ENCODE measurements at regions not wholly inside any gene's neighbourhood (a gene's known extent, or its start where the extent isn't known, plus 50 kb on each side); places are given as distances from the start of the nearest gene placed in this dataset.

GRCh38 chr16:61042737-61043136 lies 993.5 kb downstream of the CDH8 start:
- no peak for DNase-seq
- WGBS, 3 donors = 29 to 33% (median 31%) methylated on average over 3 of the region's 3 CpGs
- H3K27me3 ChIP-seq = no peaks in the 10 kb centered on the region
- no peak overlapping the region for H3K27ac ChIP-seq
- H3K4me1 ChIP-seq (ENCODE audit: insufficient read depth) = no peaks in the 10 kb centered on the region
- no peaks in the 10 kb centered on the region for H3K9me3 ChIP-seq
- no peak for TF ChIP-seq CTCF (IDR thresholded peaks at IDR 0.05)
- no peak for TF ChIP-seq POLR2A (IDR thresholded peaks at IDR 0.05)
- TF ChIP-seq EP300 (IDR thresholded peaks at IDR 0.05) = no peak
- no peaks in the 10 kb centered on the region for H3K36me3 ChIP-seq
- intact Hi-C loops (cut with DNase I) = no loop called here
- H3K4me3 ChIP-seq = no peak overlapping the region

- Histone ChIP-seq H3K27me3 (no peaks in the 10 kb centered on the region), H3K4me3 (no peak overlapping the region), H3K4me1 (ENCODE audit: insufficient read depth) (no peaks in the 10 kb centered on the region), H3K36me3 (no peaks in the 10 kb centered on the region), H3K27ac (no peak overlapping the region), H3K9me3 (no peaks in the 10 kb centered on the region)
- 90 to 97% (median 93%) methylated on average over 8 of the region's 8 CpGs for WGBS, 3 donors
- no peak for DNase-seq
- intact Hi-C loops (cut with DNase I) = no loop called here
- TF ChIP-seq CTCF (IDR thresholded peaks at IDR 0.05) (no peak), POLR2A (IDR thresholded peaks at IDR 0.05) (no peak), EP300 (IDR thresholded peaks at IDR 0.05) (no peak)
Observed at GRCh38 chr16:61030616-61031015, 1005.6 kb downstream of the CDH8 start.

GRCh38 chr16:61024180-61024900 lies 1011.9 kb downstream of the CDH8 start:
- no peak overlapping the region for H3K4me3 ChIP-seq
- H3K36me3 ChIP-seq = no peaks in the 10 kb centered on the region
- H3K4me1 ChIP-seq (ENCODE audit: insufficient read depth) = peaks cover 2% of the 10 kb centered on the region
- no peak overlapping the region for H3K27ac ChIP-seq
- DNase-seq = no peak
- TF ChIP-seq CTCF (IDR thresholded peaks at IDR 0.05) = no peak
- no peak for TF ChIP-seq EP300 (IDR thresholded peaks at IDR 0.05)
- no peaks in the 10 kb centered on the region for H3K27me3 ChIP-seq
- 74 to 83% (median 82%) methylated on average over 3 of the region's 3 CpGs for WGBS, 3 donors
- no peaks in the 10 kb centered on the region for H3K9me3 ChIP-seq
- intact Hi-C loops (cut with DNase I) = no loop called here

GRCh38 chr16:61014869-61015268 lies 1021.4 kb downstream of the CDH8 start:
- H3K27ac ChIP-seq = no peak overlapping the region
- no peaks in the 10 kb centered on the region for H3K9me3 ChIP-seq
- DNase-seq = no peak
- no peaks in the 10 kb centered on the region for H3K36me3 ChIP-seq
- no peaks in the 10 kb centered on the region for H3K4me1 ChIP-seq (ENCODE audit: insufficient read depth)
- TF ChIP-seq EP300 (IDR thresholded peaks at IDR 0.05) (no peak), POLR2A (IDR thresholded peaks at IDR 0.05) (no peak), CTCF (IDR thresholded peaks at IDR 0.05) (no peak)
- no peak overlapping the region for H3K4me3 ChIP-seq
- 78 to 86% (median 80%) methylated on average over 6 of the region's 6 CpGs for WGBS, 3 donors
- intact Hi-C loops (cut with DNase I) = no loop called here
- H3K27me3 ChIP-seq = no peaks in the 10 kb centered on the region

Measured in ovary (tissue), 7 donors.